ENCODE measurements at regions not wholly inside any gene's neighbourhood (a gene's known extent, or its start where the extent isn't known, plus 50 kb on each side); places are given as distances from the start of the nearest gene placed in this dataset.

DNA sequence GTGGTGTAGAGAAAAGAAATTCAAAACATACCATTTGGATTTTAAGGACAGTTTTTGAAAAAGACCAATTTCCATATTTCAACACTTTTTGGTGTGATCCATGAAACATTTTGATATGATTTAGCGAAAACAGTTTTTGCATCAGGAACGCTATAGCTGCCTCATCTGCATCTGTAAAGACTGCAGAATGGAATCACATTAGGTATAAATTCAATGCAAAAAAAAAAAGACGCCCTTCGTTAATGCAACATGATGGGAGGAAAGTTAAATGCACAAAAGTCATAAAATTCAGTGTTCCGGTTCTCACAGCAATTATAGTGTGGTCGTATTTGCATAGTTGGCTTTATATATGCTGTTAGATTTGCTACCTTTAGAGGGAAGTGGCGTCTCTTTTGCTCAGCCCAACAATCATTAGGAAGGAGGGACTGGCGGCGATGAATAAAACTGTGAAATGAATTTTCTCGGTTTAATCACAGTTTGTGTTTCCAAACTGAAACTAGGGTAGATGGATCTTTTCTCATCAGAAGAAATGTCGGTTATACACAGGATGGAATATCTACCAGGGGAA is 215.7 kb downstream of the TEX29 start:
- intact Hi-C loops (cut with micrococcal nuclease) = no loop called here

GRCh38 chr13:111537115-111537728 is 216.8 kb downstream of the TEX29 start:
- intact Hi-C loops (cut with micrococcal nuclease) = no loop called here

- intact Hi-C loops (cut with micrococcal nuclease) = no loop called here
Measured at GRCh38 chr13:111537843-111538499, 217.5 kb downstream of the TEX29 start.

DNA sequence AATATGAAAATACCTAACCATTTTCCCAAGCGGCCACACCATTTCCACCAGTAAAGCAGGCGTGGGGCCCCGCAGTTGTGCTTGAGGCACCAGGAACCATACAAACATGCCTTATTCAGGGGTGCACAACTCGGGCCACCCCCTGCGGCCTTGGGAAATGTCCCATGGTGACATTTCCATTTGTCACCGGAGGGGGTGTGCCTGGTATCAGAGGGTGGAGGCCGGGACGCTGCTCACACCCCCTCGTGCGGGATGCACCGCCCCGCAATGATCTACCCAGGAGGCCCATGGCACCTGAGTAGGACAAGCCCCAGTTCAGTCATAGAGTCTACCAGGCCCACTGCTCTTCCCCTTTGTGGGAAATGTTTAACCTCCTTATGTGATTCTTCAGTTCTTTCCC is 218.8 kb downstream of the TEX29 start:
- intact Hi-C loops (cut with micrococcal nuclease) = no loop called here

- intact Hi-C loops (cut with micrococcal nuclease) = no loop called here
Measured at GRCh38 chr13:111539791-111540446, 219.5 kb downstream of the TEX29 start.

- intact Hi-C loops (cut with micrococcal nuclease) = no loop called here
Measured at GRCh38 chr13:111540486-111540885, 220.0 kb downstream of the TEX29 start.

DNA sequence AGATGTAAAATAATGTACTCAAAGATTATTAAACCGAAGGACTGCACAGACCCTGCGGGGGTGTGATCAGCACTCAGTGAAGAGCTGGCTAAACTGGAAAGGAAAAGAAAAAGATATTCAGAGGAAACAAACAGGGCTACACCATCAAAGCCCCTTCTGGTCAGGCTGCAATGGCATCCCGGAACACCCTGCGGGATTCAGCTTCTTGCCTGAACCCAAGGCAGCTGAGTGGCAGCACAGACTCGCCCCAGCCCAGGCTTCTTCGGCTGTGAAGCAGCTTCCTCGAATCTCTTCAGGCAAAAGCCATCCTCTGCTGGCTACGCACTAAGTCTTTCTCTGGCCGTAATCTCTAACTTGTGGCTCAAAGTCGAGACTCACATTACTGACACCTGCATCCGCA is 220.9 kb downstream of the TEX29 start:
- intact Hi-C loops (cut with micrococcal nuclease) = no loop called here

DNA sequence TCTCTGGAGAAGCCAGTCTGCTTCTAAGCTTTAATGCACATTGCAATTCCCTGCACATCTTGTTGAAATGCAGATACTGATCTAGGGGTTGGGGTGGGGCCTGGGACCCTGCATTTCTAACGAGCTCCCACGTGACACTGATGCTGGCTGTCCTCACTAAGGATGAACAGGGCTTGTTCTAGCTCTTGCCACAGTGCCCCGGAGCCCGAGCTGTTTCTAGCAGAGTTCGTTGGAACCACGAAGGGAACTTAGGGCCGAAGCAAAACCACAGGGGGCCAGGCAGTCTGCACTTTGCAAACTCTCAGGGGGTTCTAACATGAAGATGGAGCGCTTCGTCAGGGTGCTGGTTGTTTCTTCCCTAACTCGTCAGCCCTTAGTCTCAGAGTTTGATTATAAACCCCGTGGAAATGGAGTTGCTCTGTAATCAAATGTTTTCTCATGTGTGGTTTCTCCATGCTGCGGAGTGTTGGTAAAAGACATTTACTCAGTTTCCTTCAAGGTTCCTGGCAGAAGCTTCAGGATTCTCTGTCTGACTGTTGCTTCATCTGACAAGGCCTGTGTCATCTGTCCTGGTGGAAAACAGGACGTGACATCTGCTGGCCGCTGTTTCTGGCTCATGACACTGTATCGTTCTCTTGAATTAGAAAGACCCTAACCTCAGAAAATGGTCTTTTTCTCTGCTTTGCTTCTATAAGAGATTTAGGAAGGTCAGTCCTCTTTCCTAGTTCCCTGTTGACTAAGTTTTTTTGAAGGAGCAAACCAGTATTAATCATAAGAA is 221.5 kb downstream of the TEX29 start:
- intact Hi-C loops (cut with micrococcal nuclease) = no loop called here

DNA sequence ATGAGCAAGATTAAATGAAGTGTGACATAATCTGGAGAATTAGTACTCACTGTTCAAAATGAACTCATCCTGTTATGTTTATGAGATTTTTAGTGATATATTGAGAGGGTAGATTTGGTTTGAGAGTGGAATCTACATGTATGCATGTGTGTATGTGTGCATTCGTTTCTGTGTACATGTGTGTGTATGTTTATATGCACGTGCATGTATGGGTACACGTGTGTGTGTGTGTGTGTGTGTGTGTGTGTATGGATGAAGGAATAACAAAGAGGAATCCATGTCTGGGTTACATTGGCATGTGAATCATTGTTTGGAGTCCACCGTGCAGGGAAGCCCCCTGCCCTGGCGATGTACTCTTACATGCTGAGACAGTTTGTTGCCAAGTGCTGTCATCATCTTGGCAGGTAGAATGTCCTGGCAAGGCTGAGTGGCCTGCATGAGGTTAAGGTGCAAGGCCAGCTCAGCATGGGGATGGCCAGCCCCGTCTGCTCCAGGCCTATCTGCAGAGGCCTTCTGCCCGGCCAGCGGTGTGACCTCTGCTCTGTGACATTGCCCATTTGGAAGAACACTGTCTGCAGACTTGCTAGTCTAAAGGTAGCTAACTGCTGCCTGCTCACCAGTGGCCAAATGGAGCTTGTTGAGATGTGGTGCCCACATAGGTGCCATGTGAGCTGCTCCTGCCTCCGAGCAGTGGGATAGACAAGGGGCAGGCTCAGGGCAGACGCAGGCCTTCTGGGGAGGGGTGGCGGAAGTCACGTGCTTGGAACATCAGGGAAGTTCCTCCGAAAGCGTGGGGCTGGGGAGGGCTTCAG is 222.3 kb downstream of the TEX29 start:
- intact Hi-C loops (cut with micrococcal nuclease) = no loop called here

GRCh38 chr13:111546921-111547675 is 226.7 kb downstream of the TEX29 start:
- intact Hi-C loops (cut with micrococcal nuclease) = no loop called here

- intact Hi-C loops (cut with micrococcal nuclease) = no loop called here
Measured at GRCh38 chr13:111547726-111548273, 227.4 kb downstream of the TEX29 start.

- intact Hi-C loops (cut with micrococcal nuclease) = no loop called here
Measured at GRCh38 chr13:111548301-111548700, 227.9 kb downstream of the TEX29 start.

DNA sequence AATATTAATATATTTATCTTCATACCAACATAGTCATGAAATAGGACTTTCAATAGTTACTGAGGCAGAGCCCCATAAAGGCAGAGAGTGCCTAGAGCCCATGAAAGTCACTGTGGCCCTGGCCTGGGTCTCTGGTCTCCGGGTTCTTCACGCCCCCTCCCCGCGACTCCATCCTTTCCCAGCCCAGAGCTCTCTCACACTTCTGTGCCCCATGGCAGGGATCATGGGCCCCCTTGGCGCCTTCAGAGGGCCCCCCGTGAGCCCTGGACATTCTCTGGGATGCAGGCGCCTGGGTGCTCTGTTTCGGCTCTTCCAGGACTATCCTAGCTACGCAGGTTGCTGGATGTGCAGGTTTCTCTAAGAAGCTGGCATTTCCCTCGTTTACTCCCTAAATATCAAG is 228.4 kb downstream of the TEX29 start:
- intact Hi-C loops (cut with micrococcal nuclease) = no loop called here

DNA sequence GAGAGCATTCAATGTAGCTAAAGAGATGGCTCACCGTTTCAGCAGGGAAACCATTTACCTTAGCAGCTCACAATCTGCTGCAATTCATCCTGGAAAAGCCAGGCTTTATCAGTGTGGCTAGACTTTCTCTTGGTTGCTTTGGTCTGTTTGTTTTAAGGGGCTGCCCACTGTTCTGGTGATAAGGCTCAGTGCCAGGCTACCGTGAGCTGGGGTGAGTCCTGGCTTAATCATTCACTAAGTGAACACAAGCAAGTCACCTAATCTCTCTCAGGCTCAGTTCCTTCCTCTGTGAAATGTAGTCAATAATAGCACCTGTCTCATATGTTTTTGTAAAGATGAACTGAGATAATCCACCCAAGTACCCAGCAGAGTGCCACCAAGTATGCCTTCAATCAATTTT is 229.0 kb downstream of the TEX29 start:
- intact Hi-C loops (cut with micrococcal nuclease) = no loop called here

DNA sequence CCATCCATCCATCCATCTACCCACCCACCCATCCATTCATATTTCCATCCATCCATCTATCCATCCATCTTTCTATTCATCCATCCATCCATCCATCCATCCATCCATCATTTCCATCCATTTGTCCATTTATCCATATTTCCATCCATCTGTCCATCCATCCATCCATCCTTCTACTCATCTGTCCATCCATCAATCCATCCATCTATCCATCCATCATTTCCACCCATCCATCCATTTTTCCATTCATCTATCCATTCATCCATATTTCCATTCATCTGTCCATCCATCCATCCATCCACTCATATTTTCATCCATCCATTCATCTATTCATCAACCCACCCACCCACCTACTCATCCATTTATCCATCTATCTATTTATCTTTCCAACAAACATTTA is 229.6 kb downstream of the TEX29 start:
- intact Hi-C loops (cut with micrococcal nuclease) = no loop called here

- intact Hi-C loops (cut with micrococcal nuclease) = no loop called here
Measured at GRCh38 chr13:111551204-111551820, 230.9 kb downstream of the TEX29 start.

DNA sequence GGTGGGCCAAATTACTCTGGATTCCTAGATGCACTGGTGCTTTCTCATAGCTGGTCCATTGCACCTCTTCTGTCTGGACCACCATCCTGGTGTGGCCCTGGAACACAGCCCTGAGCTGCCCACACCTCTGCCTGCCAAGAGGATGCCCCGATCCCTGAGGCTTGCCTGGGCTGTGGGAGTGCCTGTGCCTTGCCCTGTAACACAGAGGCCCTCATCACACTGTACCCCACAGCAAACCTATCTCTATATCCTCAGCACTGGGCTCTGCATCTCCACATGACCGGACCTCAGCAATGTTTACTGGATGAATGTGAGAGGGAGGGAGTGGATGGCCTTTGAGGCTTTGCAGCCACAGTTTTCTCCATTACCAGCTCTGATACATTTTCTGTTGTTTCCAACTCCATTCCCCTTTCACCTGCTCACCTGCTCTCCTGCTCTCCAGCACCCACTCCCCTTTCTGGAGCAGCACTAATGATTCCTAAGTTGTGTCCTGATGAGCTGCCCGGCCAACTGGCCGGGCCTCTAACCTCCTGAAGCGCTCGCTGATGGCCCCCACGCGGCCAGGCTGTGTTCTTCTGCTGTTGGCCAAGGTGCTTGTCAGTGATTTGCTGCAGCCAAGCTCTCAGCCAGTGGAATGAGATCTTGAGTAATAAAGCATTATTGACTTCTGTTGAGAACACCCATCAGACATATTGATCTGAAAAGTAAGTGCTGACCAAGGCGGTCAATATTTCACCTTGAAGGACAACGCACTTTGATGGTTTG is 232.6 kb downstream of the TEX29 start:
- intact Hi-C loops (cut with micrococcal nuclease) = no loop called here

DNA sequence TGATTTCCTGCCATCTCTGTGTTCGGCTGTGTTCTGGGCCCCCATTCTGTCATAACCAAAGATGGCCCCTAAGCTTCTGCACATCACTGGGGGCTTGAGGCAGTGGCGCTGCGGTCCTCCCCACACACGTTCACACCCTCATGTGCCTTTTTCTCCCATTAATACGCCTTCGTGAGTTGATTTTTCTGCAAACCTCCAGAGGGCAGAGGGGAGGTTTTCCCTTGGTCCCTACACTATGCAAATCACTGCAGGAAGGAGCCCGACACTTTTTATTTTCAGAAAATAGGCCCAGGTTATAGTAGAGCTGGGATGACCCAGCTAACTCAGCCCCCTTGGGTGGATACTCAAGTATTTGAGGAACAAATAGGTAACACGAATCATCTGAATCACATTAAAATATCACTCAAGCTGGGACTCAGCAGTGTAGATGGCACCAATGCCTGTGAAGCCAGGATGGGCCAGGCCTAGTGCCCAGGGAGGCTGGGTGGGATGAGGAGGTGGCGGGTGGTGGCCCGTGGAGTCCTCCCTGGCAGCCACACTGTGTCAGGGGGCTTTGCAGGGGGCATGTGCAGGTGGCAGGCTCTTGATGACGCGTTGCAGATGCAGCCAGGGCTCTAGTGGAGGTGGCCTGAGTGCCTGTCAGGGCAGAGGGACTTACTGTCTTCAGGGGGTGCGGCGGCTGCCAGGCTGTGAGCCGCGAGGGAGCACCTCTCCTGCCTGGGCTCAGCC is 234.3 kb downstream of the TEX29 start:
- intact Hi-C loops (cut with micrococcal nuclease) = no loop called here
